ENCODE measurements at regions not wholly inside any gene's neighbourhood (a gene's known extent, or its start where the extent isn't known, plus 50 kb on each side); places are given as distances from the start of the nearest gene placed in this dataset.

DNA sequence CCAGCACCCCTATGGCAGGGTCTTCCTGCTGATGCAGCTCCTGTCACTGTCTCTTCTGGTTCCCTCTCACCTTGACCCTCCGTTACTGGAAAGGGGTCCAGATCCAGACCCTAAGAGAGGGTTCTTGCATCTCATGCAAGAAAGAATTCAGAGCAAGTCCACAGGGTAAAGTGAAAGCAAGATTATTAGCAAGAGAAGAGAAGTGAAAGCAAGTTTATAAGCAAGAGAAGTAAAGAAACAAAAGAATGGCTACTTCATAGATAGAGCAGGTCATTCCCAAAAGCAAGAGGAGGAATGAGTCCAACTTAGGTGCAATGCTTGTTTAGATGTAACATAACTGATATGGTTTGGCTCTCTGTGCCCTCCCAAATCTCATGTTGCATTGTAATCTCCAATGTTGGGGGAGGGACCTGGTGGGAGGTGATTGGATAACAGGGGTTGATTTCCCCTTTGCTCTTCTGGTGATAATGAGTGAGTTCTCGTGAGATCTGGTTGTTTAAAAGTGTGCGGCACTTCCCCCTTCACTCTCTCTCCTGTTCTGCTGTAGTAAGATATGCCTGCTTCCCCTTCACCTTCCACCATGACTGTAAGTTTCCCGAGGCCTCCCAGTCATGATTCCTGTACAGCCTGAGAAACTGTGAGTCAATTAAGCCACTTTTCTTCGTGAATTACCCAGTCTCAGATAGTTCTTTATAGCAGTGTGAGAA, 183.3 kb downstream of the MED10 start:
- Histone ChIP-seq H3K27me3 (peaks cover 0 to 13% (median 0%) of the 10 kb centered on the region in 9 donors), H3K4me3 (no peak overlapping the region), H3K36me3 (no peaks in the 10 kb centered on the region), H3K9me3 (no peaks in the 10 kb centered on the region), H3K27ac (no peak overlapping the region), H3K4me1 (no peaks in the 10 kb centered on the region)
- 48 to 70% (median 60%) methylated on average over 5 of the region's 5 CpGs for WGBS, 4 donors
- intact Hi-C loops (cut with DNase I) = no loop called here
- no peak for TF ChIP-seq CTCF (IDR thresholded peaks at IDR 0.05)
- TF ChIP-seq POLR2A (IDR thresholded peaks at IDR 0.05) = no peak
- DNase-seq = no peak
- ATAC-seq = no peak

GRCh38 chr5:6194261-6194875, 184.0 kb downstream of the MED10 start:
- 87 to 89% (median 88%) methylated on average over 13 of the region's 13 CpGs for WGBS, 4 donors
- no peaks in the 10 kb centered on the region for H3K4me1 ChIP-seq
- TF ChIP-seq CTCF (IDR thresholded peaks at IDR 0.05) = no peak
- no peak for TF ChIP-seq POLR2A (IDR thresholded peaks at IDR 0.05)
- ATAC-seq (no peak), DNase-seq (no peak)
- H3K9me3 ChIP-seq = no peaks in the 10 kb centered on the region
- no peaks in the 10 kb centered on the region for H3K36me3 ChIP-seq
- H3K4me3 ChIP-seq = no peak overlapping the region
- intact Hi-C loops (cut with DNase I) = no loop called here
- H3K27ac ChIP-seq = no peak overlapping the region
- H3K27me3 ChIP-seq = peaks cover 0 to 13% (median 0%) of the 10 kb centered on the region in 9 donors

- Histone ChIP-seq H3K4me1 (no peaks in the 10 kb centered on the region), H3K36me3 (no peaks in the 10 kb centered on the region), H3K27ac (no peak overlapping the region), H3K27me3 (peaks cover 0 to 13% (median 0%) of the 10 kb centered on the region in 9 donors), H3K4me3 (no peak overlapping the region), H3K9me3 (no peaks in the 10 kb centered on the region)
- DNase-seq (no peak), ATAC-seq (no peak)
- 71 to 77% (median 74%) methylated on average over 8 of the region's 8 CpGs for WGBS, 4 donors
- intact Hi-C loops (cut with DNase I) = no loop called here
- TF ChIP-seq CTCF (IDR thresholded peaks at IDR 0.05) (no peak), POLR2A (IDR thresholded peaks at IDR 0.05) (no peak)
Observed at GRCh38 chr5:6193310-6193709, 185.0 kb downstream of the MED10 start.

DNA sequence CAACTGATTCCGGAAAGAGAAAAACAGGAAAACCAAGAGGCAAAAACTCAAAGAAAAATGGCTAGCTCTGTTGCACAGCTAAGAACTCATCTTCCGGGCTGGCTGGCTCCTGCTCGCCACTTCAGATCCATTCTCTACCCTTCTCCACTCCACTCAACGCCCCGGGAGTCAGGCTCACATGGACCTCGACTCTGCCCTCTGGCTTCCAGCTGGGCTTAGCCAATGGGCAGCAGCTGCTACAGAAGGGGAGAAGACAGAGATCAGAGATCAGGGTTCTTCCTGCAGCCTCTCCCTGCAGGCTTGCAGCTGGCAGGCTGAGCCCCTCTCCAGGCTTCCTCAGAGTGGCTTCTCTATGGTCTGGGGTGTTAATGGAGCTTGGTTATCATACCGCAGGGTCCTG, 187.5 kb downstream of the MED10 start:
- Histone ChIP-seq H3K4me3 (no peak overlapping the region), H3K9me3 (no peaks in the 10 kb centered on the region), H3K27ac (no peak overlapping the region), H3K4me1 (no peaks in the 10 kb centered on the region), H3K36me3 (no peaks in the 10 kb centered on the region), H3K27me3 (no peaks in the 10 kb centered on the region)
- WGBS, 4 donors = 64 to 70% (median 67%) methylated on average over 7 of the region's 7 CpGs
- ATAC-seq (no peak), DNase-seq (no peak)
- TF ChIP-seq CTCF (IDR thresholded peaks at IDR 0.05) (no peak), POLR2A (IDR thresholded peaks at IDR 0.05) (no peak)
- intact Hi-C loops (cut with DNase I) = no loop called here

All from heart left ventricle (tissue), 16 donors.